ENCODE measurements at regions not wholly inside any gene's neighbourhood (a gene's known extent, or its start where the extent isn't known, plus 50 kb on each side); places are given as distances from the start of the nearest gene placed in this dataset.

GRCh38 chr14:22039938-22040780 is 366.5 kb upstream of the OR4E1 start:
- no peaks in the 10 kb centered on the region for H3K36me3 Mint-ChIP-seq

GRCh38 chr14:22036541-22037239 is 363.1 kb upstream of the OR4E1 start:
- peaks cover 10% of the 10 kb centered on the region for H3K4me1 Mint-ChIP-seq
- H3K27me3 Mint-ChIP-seq, result peaks cover 3% of the 10 kb centered on the region
- CTCF ChIA-PET, result no interaction called here
- no peak for DNase-seq
- H3K36me3 Mint-ChIP-seq, result no peaks in the 10 kb centered on the region
- H3K9me3 Mint-ChIP-seq (ENCODE audit: low read depth), result no peaks in the 10 kb centered on the region
- H3K27ac Mint-ChIP-seq, result no peak overlapping the region
- no peak for ATAC-seq
- no peak overlapping the region for H3K4me3 Mint-ChIP-seq

More at GRCh38 chr14:22039938-22040780, 366.5 kb upstream of the OR4E1 start:
- Mint-ChIP-seq H3K4me3 (peak overlapping the region; percentile 63), H3K9me3 (ENCODE audit: low read depth) (no peaks in the 10 kb centered on the region), H3K27me3 (peaks cover 3% of the 10 kb centered on the region), H3K27ac (peak overlapping the region; percentile 78), H3K4me1 (peaks cover 12% of the 10 kb centered on the region)
- peak; percentile 83 for ATAC-seq
- CTCF ChIA-PET, result interaction anchor here (0.8 to 2.1 kb wide), 9 partner anchors 26 to 62 kb away, joined by 3 to 8 read pairs (median 4); no protein-coding TSS in a partner anchor
- DNase-seq, result peak; percentile 54

GRCh38 chr14:22026527-22026926 is 352.9 kb upstream of the OR4E1 start:
- DNase-seq, result no peak
- H3K9me3 Mint-ChIP-seq (ENCODE audit: low read depth), result no peaks in the 10 kb centered on the region
- H3K36me3 Mint-ChIP-seq, result no peaks in the 10 kb centered on the region
- peaks cover 8% of the 10 kb centered on the region for H3K4me1 Mint-ChIP-seq
- H3K4me3 Mint-ChIP-seq, result no peak overlapping the region
- ATAC-seq, result peak; percentile 42
- CTCF ChIA-PET, result interaction anchor here (1.2 to 2.0 kb wide), 2 partner anchors 12 to 14 kb away, joined by 3 to 6 read pairs; no protein-coding TSS in a partner anchor
- H3K27ac Mint-ChIP-seq, result peak overlapping the region; percentile 77
- peaks cover 2% of the 10 kb centered on the region for H3K27me3 Mint-ChIP-seq

DNA sequence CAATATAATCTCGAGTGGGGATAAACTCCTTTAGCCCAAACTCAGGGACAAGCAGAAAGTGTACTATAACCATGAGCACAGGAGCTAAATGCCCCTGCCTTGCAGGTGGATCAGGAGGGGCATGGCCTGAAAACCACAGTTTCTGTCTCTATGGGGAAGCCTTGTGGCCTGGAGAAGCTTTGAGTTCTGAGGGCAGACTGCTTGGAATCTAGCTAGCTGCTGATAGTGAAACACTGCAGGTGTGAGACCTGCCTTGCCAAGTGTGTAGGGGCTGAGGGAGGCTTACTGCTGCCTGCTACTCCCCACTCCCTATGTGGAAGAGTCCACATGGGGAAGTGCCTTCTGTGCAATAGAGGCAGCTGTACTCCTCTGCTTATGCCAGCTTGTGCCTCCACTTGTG is 352.3 kb upstream of the OR4E1 start:
- peaks cover 2% of the 10 kb centered on the region for H3K27me3 Mint-ChIP-seq
- H3K36me3 Mint-ChIP-seq, result no peaks in the 10 kb centered on the region
- H3K9me3 Mint-ChIP-seq (ENCODE audit: low read depth), result no peaks in the 10 kb centered on the region
- H3K4me1 Mint-ChIP-seq, result peaks cover 8% of the 10 kb centered on the region
- H3K27ac Mint-ChIP-seq, result no peak overlapping the region
- CTCF ChIA-PET, result interaction anchor here (1.2 to 2.0 kb wide), 2 partner anchors 13 kb away, joined by 3 to 6 read pairs; no protein-coding TSS in a partner anchor
- H3K4me3 Mint-ChIP-seq, result no peak overlapping the region
- ATAC-seq, result no peak
- DNase-seq, result no peak

DNA sequence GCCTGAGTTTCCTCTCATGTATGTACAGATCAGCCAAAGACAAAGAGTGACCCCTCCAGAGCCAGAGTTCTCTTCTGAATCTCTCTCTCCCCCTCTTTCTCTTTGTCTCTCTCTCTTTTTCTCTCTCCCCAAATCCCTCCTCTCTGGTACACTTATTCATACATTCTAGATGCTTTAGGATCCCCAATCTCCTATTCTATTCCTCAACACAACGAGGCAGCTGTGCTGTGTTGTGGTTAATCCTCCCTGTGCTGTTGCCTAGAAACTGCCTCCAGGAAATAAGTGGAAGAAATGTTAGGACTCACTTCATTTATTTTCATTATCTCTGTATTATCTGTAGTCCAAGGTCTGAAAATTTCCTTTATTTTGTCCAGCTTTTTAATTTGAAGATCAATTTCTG is 350.5 kb upstream of the OR4E1 start:
- Mint-ChIP-seq H3K27ac (no peak overlapping the region), H3K9me3 (ENCODE audit: low read depth) (no peaks in the 10 kb centered on the region), H3K4me1 (peaks cover 10% of the 10 kb centered on the region), H3K4me3 (no peak overlapping the region), H3K27me3 (peaks cover 2% of the 10 kb centered on the region), H3K36me3 (no peaks in the 10 kb centered on the region)
- DNase-seq (no peak), ATAC-seq (no peak)
- CTCF ChIA-PET, result no interaction called here

- H3K4me1 Mint-ChIP-seq, result peaks cover 6% of the 10 kb centered on the region
- no peaks in the 10 kb centered on the region for H3K9me3 Mint-ChIP-seq (ENCODE audit: low read depth)
- CTCF ChIA-PET, result interaction anchor here (0.5 to 1.4 kb wide), 2 partner anchors 82 to 918 kb away, joined by 3 read pairs; no protein-coding TSS in a partner anchor
- no peak for ATAC-seq
- DNase-seq, result no peak
- H3K27ac Mint-ChIP-seq, result no peak overlapping the region
- peaks cover 2% of the 10 kb centered on the region for H3K27me3 Mint-ChIP-seq
- no peaks in the 10 kb centered on the region for H3K36me3 Mint-ChIP-seq
- H3K4me3 Mint-ChIP-seq, result no peak overlapping the region
Measured at GRCh38 chr14:22018890-22019289, 345.3 kb upstream of the OR4E1 start.

DNA sequence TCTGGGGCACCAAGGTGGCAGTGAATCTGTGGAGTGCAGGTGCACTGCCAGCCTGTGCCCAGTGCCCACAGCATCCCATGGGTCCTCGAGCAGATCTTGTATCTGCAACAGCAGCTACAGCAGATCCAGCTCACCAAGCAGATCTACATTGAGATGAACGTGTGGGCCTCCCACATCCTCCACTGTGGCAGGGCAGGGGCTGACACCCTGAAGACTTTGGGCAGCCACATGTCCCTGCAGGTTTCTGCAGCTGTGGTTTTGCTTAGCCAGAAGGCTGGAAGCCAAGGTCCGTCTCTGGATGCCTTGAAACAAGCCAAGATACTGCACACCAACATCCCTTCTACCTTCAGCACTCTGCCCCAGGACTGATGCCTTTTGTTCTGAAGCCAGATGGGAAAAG is 338.8 kb upstream of the OR4E1 start:
- CTCF ChIA-PET, result interaction anchor here (0.9 to 1.4 kb wide), 5 partner anchors 10 to 38 kb away, joined by 3 to 7 read pairs (median 3); no protein-coding TSS in a partner anchor
- H3K27ac Mint-ChIP-seq, result peak overlapping the region; percentile 67
- DNase-seq, result peak; percentile 68
- peak; percentile 63 for ATAC-seq
- H3K4me1 Mint-ChIP-seq, result peaks cover 43% of the 10 kb centered on the region
- H3K27me3 Mint-ChIP-seq, result no peaks in the 10 kb centered on the region
- no peaks in the 10 kb centered on the region for H3K9me3 Mint-ChIP-seq (ENCODE audit: low read depth)
- peaks cover under 1% of the 10 kb centered on the region for H3K36me3 Mint-ChIP-seq
- H3K4me3 Mint-ChIP-seq, result no peak overlapping the region

DNA sequence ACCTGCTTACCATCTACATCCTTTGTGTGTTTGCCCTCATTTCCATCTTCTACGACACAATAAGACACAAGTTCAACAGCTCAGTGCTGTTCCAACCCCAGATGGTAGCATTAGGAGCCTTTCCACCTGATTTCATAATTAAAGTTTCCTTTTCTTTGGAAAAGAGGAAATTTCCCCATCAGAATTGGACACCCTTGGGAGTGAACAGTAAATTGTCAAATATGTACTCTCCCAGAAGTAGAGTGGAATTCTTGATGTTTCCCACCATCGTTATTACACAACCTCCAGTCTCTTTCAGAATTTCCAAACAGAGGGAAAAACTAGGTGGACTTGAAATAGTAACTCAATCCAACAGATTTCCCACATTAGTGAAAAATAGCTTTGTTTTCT is 337.6 kb upstream of the OR4E1 start:
- Mint-ChIP-seq H3K9me3 (ENCODE audit: low read depth) (no peaks in the 10 kb centered on the region), H3K36me3 (peaks cover 3% of the 10 kb centered on the region), H3K4me3 (no peak overlapping the region), H3K27ac (no peak overlapping the region), H3K27me3 (no peaks in the 10 kb centered on the region), H3K4me1 (peaks cover 52% of the 10 kb centered on the region)
- no peak for ATAC-seq
- no peak for DNase-seq
- CTCF ChIA-PET, result no interaction called here

DNA sequence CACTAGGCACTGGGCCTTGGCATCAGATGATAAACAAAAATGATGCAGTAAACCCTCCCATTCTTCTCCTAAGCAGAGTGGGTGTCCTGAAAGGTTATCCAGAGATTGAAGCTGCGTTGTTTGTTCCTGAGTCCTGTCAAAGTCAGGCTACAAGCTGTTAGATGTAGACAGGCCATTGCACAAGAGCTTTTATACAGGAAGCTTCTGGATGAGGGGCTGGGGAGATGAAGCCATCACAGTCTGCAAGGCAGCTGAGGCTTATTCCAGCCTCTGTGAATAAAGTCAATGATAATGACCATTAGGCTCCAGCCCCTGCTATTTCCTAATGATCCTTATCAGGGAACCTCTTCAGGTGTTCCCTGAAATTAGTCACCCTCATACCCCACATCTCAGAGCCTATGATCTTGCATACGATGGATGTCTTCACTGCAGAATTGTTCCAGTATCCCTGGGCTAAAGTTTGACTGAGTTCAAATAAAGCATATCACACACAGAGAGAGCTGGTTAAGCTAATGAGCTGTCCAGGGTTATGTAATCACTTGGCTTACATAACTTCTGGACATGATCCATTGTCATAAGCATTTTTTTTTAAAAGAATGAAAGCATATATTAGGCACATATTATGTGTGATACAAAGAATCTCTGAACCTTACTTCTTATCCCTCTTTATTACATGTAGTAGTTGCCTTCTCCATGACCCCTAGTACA is 337.1 kb upstream of the OR4E1 start:
- Mint-ChIP-seq H3K9me3 (ENCODE audit: low read depth) (no peaks in the 10 kb centered on the region), H3K27ac (no peak overlapping the region), H3K36me3 (peaks cover 3% of the 10 kb centered on the region), H3K27me3 (no peaks in the 10 kb centered on the region), H3K4me3 (no peak overlapping the region), H3K4me1 (peaks cover 52% of the 10 kb centered on the region)
- CTCF ChIA-PET, result interaction anchor here (1.2 to 1.7 kb wide), 2 partner anchors 14 to 30 kb away, joined by 3 to 4 read pairs; no protein-coding TSS in a partner anchor
- DNase-seq (no peak), ATAC-seq (no peak)

DNA sequence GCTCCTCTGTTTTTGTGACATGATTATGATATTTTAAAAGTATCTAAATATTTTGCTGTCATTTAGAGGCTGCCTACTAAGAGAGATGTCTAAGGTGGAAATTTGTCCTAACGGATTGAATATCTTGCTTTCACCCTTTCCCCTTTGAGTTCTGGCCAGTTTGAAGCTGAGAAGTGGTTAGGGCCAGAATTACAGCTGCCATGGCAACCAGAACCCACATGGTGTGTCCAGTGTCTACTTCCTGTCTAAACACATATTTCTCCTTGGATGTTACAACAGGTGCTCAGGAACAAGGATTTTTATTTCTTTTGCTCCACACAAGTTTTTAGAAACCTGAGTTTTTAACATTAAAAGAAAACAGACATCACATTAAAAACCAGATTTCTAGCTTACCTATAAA is 335.1 kb upstream of the OR4E1 start:
- DNase-seq (no peak), ATAC-seq (no peak)
- Mint-ChIP-seq H3K27ac (no peak overlapping the region), H3K4me3 (no peak overlapping the region), H3K4me1 (peaks cover 49% of the 10 kb centered on the region), H3K36me3 (peaks cover 3% of the 10 kb centered on the region), H3K27me3 (no peaks in the 10 kb centered on the region), H3K9me3 (ENCODE audit: low read depth) (no peaks in the 10 kb centered on the region)
- CTCF ChIA-PET, result interaction anchor here (1.6 kb wide), 1 partner anchor 103 kb away, joined by 3 read pairs; no protein-coding TSS in a partner anchor

- ATAC-seq (peak; percentile 63), DNase-seq (peak; percentile 47)
- peak overlapping the region; percentile 90 for H3K27ac Mint-ChIP-seq
- H3K9me3 Mint-ChIP-seq (ENCODE audit: low read depth), result no peaks in the 10 kb centered on the region
- peaks cover 41% of the 10 kb centered on the region for H3K4me1 Mint-ChIP-seq
- no peaks in the 10 kb centered on the region for H3K27me3 Mint-ChIP-seq
- H3K36me3 Mint-ChIP-seq, result peaks cover 3% of the 10 kb centered on the region
- CTCF ChIA-PET, result no interaction called here
- H3K4me3 Mint-ChIP-seq, result peak overlapping the region; percentile 74
Measured at GRCh38 chr14:22007784-22008412, 334.3 kb upstream of the OR4E1 start.

- no peak for DNase-seq
- Mint-ChIP-seq H3K9me3 (ENCODE audit: low read depth) (no peaks in the 10 kb centered on the region), H3K27ac (peak overlapping the region; percentile 90), H3K4me1 (peaks cover 40% of the 10 kb centered on the region), H3K4me3 (peak overlapping the region; percentile 74), H3K36me3 (peaks cover 3% of the 10 kb centered on the region), H3K27me3 (no peaks in the 10 kb centered on the region)
- peak; percentile 37 for ATAC-seq
- CTCF ChIA-PET, result no interaction called here
Measured at GRCh38 chr14:22007363-22007762, 333.7 kb upstream of the OR4E1 start.

All from activated CD8-positive, alpha-beta memory T cell treated with anti-CD3 and anti-CD28 coated beads, Interleukin-2, amount 10 ng/mL, durations not matched to agents 7 days and 5 days (primary cell).